Esophagus squamous epithelium (tissue), 4 donors: ENCODE measurements at regions not wholly inside any gene's neighbourhood (a gene's known extent, or its start where the extent isn't known, plus 50 kb on each side); places are given as distances from the start of the nearest gene placed in this dataset.

Experiments used
- POLR2A ChIP-seq, 4 donors: fragments of 450-650 bp; IDR thresholded peaks; one replicate each; pipeline ENCODE4 v1.6.1; 2017; ENCODE audit warnings: antibody characterized with exemption in 4 of 4, mild to moderate bottlenecking in 4 of 4, moderate library complexity in 3 of 4
- TF ChIP-seq, protein P1 (sequence below), 6 experiments: fragments of 450-650 bp in 4 of 6; fragments of 200-600 bp in 2 of 6; sonication (generic) in 2 of 6; IDR thresholded peaks; one replicate each; pipeline ENCODE4 v1.5.1; 2016 to 2019; ENCODE audit warnings: antibody characterized with exemption in 6 of 6, mild to moderate bottlenecking in 4 of 6, moderate library complexity in 4 of 6

DNA sequence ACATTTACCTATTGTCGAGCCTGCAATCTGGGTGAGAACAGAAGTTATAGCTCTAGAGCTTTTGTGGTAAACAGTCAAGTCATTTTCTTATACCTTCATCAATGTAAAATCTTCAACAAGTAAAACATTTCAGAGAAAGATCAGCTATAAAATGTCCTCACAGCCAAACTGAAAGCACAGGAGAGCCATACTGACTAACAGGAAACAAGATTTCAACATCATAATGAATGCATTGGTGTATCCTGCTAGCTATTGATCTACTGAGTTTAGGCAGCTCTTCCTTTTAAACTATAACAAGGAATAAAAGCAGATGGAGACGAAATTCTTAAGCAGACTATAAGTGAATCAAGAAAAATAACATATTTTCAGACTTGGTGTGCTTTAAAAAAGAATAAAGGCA, 1522.9 kb upstream of the WWC1 start:
- no peak for TF ChIP-seq POLR2A (IDR thresholded peaks at IDR 0.05)
- TF ChIP-seq, protein P1, sequence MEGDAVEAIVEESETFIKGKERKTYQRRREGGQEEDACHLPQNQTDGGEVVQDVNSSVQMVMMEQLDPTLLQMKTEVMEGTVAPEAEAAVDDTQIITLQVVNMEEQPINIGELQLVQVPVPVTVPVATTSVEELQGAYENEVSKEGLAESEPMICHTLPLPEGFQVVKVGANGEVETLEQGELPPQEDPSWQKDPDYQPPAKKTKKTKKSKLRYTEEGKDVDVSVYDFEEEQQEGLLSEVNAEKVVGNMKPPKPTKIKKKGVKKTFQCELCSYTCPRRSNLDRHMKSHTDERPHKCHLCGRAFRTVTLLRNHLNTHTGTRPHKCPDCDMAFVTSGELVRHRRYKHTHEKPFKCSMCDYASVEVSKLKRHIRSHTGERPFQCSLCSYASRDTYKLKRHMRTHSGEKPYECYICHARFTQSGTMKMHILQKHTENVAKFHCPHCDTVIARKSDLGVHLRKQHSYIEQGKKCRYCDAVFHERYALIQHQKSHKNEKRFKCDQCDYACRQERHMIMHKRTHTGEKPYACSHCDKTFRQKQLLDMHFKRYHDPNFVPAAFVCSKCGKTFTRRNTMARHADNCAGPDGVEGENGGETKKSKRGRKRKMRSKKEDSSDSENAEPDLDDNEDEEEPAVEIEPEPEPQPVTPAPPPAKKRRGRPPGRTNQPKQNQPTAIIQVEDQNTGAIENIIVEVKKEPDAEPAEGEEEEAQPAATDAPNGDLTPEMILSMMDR (IDR thresholded peaks at IDR 0.05): no peak
